Prostate gland (tissue), 2 donors: ENCODE measurements at regions not wholly inside any gene's neighbourhood (a gene's known extent, or its start where the extent isn't known, plus 50 kb on each side); places are given as distances from the start of the nearest gene placed in this dataset.

ENCODE experiments used
- DNase-seq: peaks from one replicate; pipeline ENCODE4 v3.0.0-alpha.2; 2019; ENCODE audit warnings: low spot score
- H3K27ac ChIP-seq, 2 donors: fragments of 200-600 bp; sonication (generic); 2 replicates each; pipeline ENCODE4 v1.5.1; 2017 to 2019
- H3K27me3 ChIP-seq: fragments of 200-600 bp; sonication (generic); replicated peaks from 2 replicates; pipeline ENCODE4 v1.5.1; 2019; ENCODE audit not compliant: insufficient read depth
- H3K36me3 ChIP-seq, 2 donors: fragments of 200-600 bp; sonication (generic); 1 replicate in 1 of 2; 2 replicates in 1 of 2; pipeline versions ENCODE4 v1.5.1 to v1.8.1; 2017 to 2019
- H3K4me1 ChIP-seq: fragments of 200-600 bp; sonication (generic); replicated peaks from 2 replicates; pipeline ENCODE4 v1.5.1; 2019
- H3K4me3 ChIP-seq, 2 donors: fragments of 200-600 bp; sonication (generic); 2 replicates each; pipeline ENCODE4 v1.5.1; 2017 to 2019
- H3K9me3 ChIP-seq: fragments of 200-600 bp; sonication (generic); 2 replicates; pipeline ENCODE4 v1.5.1; 2017
- POLR2A ChIP-seq: fragments of 450-650 bp; IDR thresholded peaks from one replicate; pipeline ENCODE4 v1.6.1; 2016; ENCODE audit warnings: antibody characterized with exemption, mild to moderate bottlenecking
- POLR2AphosphoS5 ChIP-seq: sonication (generic); formaldehyde crosslinking; IDR thresholded peaks from one replicate; pipeline ENCODE4 v1.6.1; 2017; ENCODE audit warnings: antibody characterized with exemption
- WGBS: methylation state at CpG from one replicate; pipeline ENCODE4 v1.1.5; 2018; 5-methylcytosine and 5-hydroxymethylcytosine counted together
- intact Hi-C: fragments of 100-400 bp; cut with DNase I; formaldehyde crosslinking; loops from one replicate; pipeline ENCODE4 v1.14.2; 2022
- TF ChIP-seq, protein P1 (sequence below), 4 experiments: fragments of 200-600 bp in 2 of 4; fragments of 450-650 bp in 2 of 4; sonication (generic) in 2 of 4; IDR thresholded peaks; 1 replicate in 3 of 4; 2 replicates in 1 of 4; pipeline ENCODE4 v1.5.1; 2016 to 2019; ENCODE audit warnings: antibody characterized with exemption in 4 of 4, mild to moderate bottlenecking in 2 of 4, moderate library complexity in 2 of 4

DNA sequence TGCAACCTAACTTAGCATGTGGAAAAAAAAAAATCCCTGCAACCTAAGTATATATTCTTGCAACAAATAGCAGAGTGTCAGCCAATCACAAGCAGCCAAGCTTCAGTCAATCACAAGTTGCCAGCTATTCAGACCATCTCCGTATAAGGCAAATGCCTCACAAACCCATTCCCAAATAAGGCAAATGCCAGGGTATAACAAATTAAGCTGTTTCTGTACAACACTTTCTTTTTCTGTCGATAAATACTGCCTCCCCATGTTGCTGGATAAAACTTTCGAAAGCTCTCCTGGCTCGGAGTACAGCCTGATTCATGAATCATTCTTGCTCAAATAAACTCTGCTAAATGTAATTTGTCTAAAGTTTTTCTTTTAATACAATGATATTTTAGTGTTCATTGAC is 460.7 kb upstream of the SMIM31 start:
- no peaks in the 10 kb centered on the region for H3K27me3 ChIP-seq
- DNase-seq, result no peak
- intact Hi-C loops, result no loop called here
- H3K9me3 ChIP-seq, result no peaks in the 10 kb centered on the region
- no peaks in the 10 kb centered on the region for H3K36me3 ChIP-seq
- H3K4me3 ChIP-seq, result no peak overlapping the region
- H3K27ac ChIP-seq, result no peak overlapping the region
- WGBS, result 86% methylated on average over 4 of the region's 4 CpGs
- TF ChIP-seq POLR2A, result no peak
- TF ChIP-seq, protein P1, sequence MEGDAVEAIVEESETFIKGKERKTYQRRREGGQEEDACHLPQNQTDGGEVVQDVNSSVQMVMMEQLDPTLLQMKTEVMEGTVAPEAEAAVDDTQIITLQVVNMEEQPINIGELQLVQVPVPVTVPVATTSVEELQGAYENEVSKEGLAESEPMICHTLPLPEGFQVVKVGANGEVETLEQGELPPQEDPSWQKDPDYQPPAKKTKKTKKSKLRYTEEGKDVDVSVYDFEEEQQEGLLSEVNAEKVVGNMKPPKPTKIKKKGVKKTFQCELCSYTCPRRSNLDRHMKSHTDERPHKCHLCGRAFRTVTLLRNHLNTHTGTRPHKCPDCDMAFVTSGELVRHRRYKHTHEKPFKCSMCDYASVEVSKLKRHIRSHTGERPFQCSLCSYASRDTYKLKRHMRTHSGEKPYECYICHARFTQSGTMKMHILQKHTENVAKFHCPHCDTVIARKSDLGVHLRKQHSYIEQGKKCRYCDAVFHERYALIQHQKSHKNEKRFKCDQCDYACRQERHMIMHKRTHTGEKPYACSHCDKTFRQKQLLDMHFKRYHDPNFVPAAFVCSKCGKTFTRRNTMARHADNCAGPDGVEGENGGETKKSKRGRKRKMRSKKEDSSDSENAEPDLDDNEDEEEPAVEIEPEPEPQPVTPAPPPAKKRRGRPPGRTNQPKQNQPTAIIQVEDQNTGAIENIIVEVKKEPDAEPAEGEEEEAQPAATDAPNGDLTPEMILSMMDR (IDR thresholded peaks at IDR 0.05), result no peak
- no peak for TF ChIP-seq POLR2AphosphoS5
- no peaks in the 10 kb centered on the region for H3K4me1 ChIP-seq

- TF ChIP-seq, protein P1 (IDR thresholded peaks at IDR 0.05), result no peak
- TF ChIP-seq POLR2AphosphoS5 (no peak), POLR2A (no peak)
- 79% methylated on average over 2 of the region's 2 CpGs for WGBS
Observed at GRCh38 chr4:164293743-164294142, 460.2 kb upstream of the SMIM31 start.

DNA sequence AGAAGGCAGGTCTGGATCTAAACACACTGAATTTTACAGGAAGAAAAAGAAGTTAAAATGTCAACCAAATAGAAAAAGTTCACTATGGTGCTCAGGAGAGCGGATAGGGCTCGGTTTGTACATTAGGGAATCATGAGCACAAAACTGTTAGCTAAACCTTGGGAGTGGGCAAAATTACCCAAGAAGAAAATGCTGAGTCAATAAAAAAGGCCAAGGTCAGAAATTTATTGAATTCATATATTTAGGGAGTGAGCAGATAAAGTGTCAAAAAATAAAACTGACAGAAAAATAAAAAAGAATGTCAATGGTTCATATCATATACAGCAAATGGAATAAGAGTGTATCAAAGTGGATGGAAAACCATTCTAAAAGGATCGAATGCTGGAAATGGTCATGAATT is 452.5 kb upstream of the SMIM31 start:
- Histone ChIP-seq H3K27me3 (no peaks in the 10 kb centered on the region), H3K9me3 (no peaks in the 10 kb centered on the region), H3K4me3 (no peak overlapping the region), H3K27ac (no peak overlapping the region), H3K4me1 (no peaks in the 10 kb centered on the region), H3K36me3 (no peaks in the 10 kb centered on the region)
- WGBS, result 87% methylated on average over 3 of the region's 3 CpGs
- TF ChIP-seq, protein P1 (IDR thresholded peaks at IDR 0.05), result no peak
- TF ChIP-seq POLR2AphosphoS5 (no peak), POLR2A (no peak)
- no peak for DNase-seq
- intact Hi-C loops, result no loop called here

More at GRCh38 chr4:164293743-164294142, 460.2 kb upstream of the SMIM31 start:
- Histone ChIP-seq H3K36me3 (no peaks in the 10 kb centered on the region), H3K9me3 (no peaks in the 10 kb centered on the region), H3K27me3 (no peaks in the 10 kb centered on the region), H3K4me3 (no peak overlapping the region), H3K27ac (no peak overlapping the region), H3K4me1 (no peaks in the 10 kb centered on the region)
- intact Hi-C loops, result no loop called here
- no peak for DNase-seq

GRCh38 chr4:164304101-164304639 is 449.8 kb upstream of the SMIM31 start:
- TF ChIP-seq, protein P1 (IDR thresholded peaks at IDR 0.05), result no peak
- TF ChIP-seq POLR2A (no peak), POLR2AphosphoS5 (no peak)
- H3K36me3 ChIP-seq, result no peaks in the 10 kb centered on the region
- DNase-seq, result no peak
- no peak overlapping the region for H3K4me3 ChIP-seq
- WGBS, result 46% methylated on average over 2 of the region's 2 CpGs
- no peaks in the 10 kb centered on the region for H3K27me3 ChIP-seq
- intact Hi-C loops, result no loop called here
- no peak overlapping the region for H3K27ac ChIP-seq
- no peaks in the 10 kb centered on the region for H3K9me3 ChIP-seq
- no peaks in the 10 kb centered on the region for H3K4me1 ChIP-seq

- Histone ChIP-seq H3K27ac (no peak overlapping the region), H3K9me3 (no peaks in the 10 kb centered on the region), H3K27me3 (no peaks in the 10 kb centered on the region), H3K36me3 (no peaks in the 10 kb centered on the region), H3K4me1 (no peaks in the 10 kb centered on the region), H3K4me3 (no peak overlapping the region)
- TF ChIP-seq POLR2AphosphoS5, result no peak
- no peak for TF ChIP-seq POLR2A
- TF ChIP-seq, protein P1 (IDR thresholded peaks at IDR 0.05), result no peak
- no peak for DNase-seq
- intact Hi-C loops, result no loop called here
- WGBS, result 82% methylated on average over 2 of the region's 2 CpGs
Observed at GRCh38 chr4:164304861-164305260, 449.1 kb upstream of the SMIM31 start.
